Omental fat pad (tissue), 3 donors: ENCODE measurements at regions not wholly inside any gene's neighbourhood (a gene's known extent, or its start where the extent isn't known, plus 50 kb on each side); places are given as distances from the start of the nearest gene placed in this dataset.

Experiments used
- ATAC-seq: fragments of 150-250 bp; one replicate; pipeline ENCODE4 v1.9.1; 2016; ENCODE audit warnings: mild to moderate bottlenecking, moderate library complexity; ENCODE audit not compliant: low FRiP score
- DNase-seq: peaks from one replicate; pipeline ENCODE4 v3.0.0-alpha.2; 2019; ENCODE audit warnings: low spot score
- TF ChIP-seq, protein P1 (sequence below), 3 donors: fragments of 450-650 bp; IDR thresholded peaks; one replicate each; pipeline ENCODE4 v1.5.1; 2016 to 2017; ENCODE audit warnings: antibody characterized with exemption in 3 of 3, mild to moderate bottlenecking in 3 of 3, moderate library complexity in 2 of 3

DNA sequence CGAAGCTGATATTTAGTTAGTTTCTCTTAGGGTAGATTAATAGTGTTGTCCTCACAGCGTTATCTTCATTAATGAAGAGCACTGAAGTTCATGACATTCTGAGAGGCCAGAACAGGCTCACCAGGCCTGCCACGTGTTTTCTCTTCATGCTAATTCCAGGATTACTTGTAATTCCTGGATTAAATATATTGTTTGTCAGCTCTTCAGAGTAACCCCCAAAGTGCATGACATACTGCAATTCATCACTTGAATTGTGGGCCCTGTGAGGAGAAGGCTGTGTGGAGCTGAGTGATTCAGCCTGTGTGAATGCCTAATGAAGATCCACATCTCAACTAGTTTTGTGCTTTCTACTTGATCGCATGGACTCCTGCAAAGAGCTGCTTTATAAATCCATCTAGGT, 401.0 kb upstream of the ADAMTSL1 start:
- ATAC-seq = no peak
- DNase-seq = no peak
- TF ChIP-seq, protein P1, sequence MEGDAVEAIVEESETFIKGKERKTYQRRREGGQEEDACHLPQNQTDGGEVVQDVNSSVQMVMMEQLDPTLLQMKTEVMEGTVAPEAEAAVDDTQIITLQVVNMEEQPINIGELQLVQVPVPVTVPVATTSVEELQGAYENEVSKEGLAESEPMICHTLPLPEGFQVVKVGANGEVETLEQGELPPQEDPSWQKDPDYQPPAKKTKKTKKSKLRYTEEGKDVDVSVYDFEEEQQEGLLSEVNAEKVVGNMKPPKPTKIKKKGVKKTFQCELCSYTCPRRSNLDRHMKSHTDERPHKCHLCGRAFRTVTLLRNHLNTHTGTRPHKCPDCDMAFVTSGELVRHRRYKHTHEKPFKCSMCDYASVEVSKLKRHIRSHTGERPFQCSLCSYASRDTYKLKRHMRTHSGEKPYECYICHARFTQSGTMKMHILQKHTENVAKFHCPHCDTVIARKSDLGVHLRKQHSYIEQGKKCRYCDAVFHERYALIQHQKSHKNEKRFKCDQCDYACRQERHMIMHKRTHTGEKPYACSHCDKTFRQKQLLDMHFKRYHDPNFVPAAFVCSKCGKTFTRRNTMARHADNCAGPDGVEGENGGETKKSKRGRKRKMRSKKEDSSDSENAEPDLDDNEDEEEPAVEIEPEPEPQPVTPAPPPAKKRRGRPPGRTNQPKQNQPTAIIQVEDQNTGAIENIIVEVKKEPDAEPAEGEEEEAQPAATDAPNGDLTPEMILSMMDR (IDR thresholded peaks at IDR 0.05) = no peak

GRCh38 chr9:18074041-18074440, 399.9 kb upstream of the ADAMTSL1 start:
- DNase-seq = no peak
- TF ChIP-seq, protein P1 (IDR thresholded peaks at IDR 0.05) = no peak
- no peak for ATAC-seq

DNA sequence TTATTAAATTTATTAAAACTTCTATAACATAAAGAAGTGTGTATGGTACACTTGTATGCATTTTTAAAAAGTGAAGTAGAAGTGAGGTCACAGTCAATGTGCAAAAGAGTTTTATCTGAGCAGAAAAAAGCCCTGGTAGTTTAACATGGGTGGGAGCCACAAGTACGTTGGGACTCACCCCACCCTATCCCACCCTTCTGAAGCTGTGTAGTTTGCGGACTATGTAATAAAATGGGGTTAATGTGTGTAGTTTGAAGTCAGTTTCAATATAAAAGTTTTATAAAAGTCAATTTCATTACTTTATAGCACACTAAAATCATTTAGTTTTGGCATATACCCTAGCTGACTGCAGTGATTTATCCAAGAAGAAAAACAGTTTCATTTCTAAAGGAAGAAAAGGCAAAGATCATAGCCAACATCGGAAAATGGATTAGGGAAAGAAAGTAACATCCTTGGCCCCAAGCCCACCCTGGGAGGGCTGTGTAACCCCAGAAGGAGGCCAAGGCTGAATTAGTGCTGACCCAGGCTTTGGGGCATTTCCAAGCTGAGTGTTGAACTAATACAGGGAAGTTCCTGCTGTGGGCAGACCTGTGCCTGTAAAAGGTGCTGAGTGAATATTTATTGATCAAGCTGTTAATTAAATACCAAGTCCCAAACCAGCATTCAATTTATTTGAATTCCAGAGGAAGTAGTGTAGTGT, 398.6 kb upstream of the ADAMTSL1 start:
- TF ChIP-seq, protein P1 (IDR thresholded peaks at IDR 0.05) = no peak
- ATAC-seq = no peak
- no peak for DNase-seq

DNA sequence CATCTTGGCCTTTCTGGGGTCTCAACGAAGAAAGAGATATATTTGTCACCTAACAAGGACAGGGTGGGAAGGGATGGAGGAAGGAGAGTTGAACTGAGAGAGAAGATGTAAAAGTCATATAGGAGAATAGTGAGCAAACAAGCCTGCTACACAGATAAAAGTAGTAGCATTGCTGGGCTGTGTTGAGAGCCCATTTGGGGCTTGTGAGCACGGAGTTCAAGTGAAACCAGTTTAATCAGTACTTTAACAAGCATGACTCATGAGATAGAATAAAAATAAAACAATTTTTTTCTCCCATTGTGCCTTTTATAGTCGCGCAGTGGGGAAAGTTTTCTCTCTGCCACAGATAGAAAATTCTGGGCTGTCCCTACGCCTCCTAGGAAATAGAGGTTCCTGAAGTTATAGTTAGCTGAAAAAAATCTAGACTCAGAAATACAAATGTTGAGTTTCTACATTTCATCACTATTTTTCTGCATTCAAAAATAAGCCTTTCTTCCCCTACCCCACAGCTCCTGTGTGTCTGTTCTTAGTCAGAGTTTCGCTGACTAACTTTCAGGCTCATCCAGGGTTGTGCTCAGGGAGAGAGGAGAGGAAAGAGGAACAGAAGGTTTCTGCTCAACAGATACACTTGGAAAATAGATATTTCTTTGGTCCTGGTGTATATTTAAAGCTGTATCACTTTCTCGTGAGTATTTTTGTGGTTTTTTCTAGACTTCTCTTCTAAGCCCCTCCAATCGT, 395.8 kb upstream of the ADAMTSL1 start:
- TF ChIP-seq, protein P1 (IDR thresholded peaks at IDR 0.05) = no peak
- ATAC-seq (no peak), DNase-seq (no peak)

- TF ChIP-seq, protein P1 (IDR thresholded peaks at IDR 0.05) = no peak
- no peak for ATAC-seq
- DNase-seq = no peak
Observed at GRCh38 chr9:18092138-18092537, 381.8 kb upstream of the ADAMTSL1 start.

- TF ChIP-seq, protein P1 (IDR thresholded peaks at IDR 0.05) = no peak
- DNase-seq (no peak), ATAC-seq (no peak)
Observed at GRCh38 chr9:18106006-18106560, 367.9 kb upstream of the ADAMTSL1 start.
